ENCODE measurements at regions not wholly inside any gene's neighbourhood (a gene's known extent, or its start where the extent isn't known, plus 50 kb on each side); places are given as distances from the start of the nearest gene placed in this dataset.

- TF ChIP-seq CTCF (IDR thresholded peaks at IDR 0.05) (no peak), POLR2A (IDR thresholded peaks at IDR 0.05) (no peak)
Observed at GRCh38 chr12:111157486-111157885, 211.4 kb downstream of the PHETA1 start.
